ENCODE measurements at regions not wholly inside any gene's neighbourhood (a gene's known extent, or its start where the extent isn't known, plus 50 kb on each side); places are given as distances from the start of the nearest gene placed in this dataset.
"Not testable (repeated sequence)": the region's sequence is repeated elsewhere in the genome, so short reads cannot be mapped to it uniquely, and the experiment has no call there.

- no peak for DNase-seq
Observed at GRCh38 chr15:39415634-39416033, 165.2 kb upstream of the THBS1 start.

- no peak for DNase-seq
Observed at GRCh38 chr15:39416258-39416657, 164.6 kb upstream of the THBS1 start.

GRCh38 chr15:39417366-39418134, 163.3 kb upstream of the THBS1 start:
- DNase-seq = no peak

GRCh38 chr15:39419651-39420050, 161.2 kb upstream of the THBS1 start:
- no peak for DNase-seq

- peak; percentile 51 for DNase-seq
Observed at GRCh38 chr15:39420123-39420852, 160.6 kb upstream of the THBS1 start.

- not testable (repeated sequence) for DNase-seq
Observed at GRCh38 chr15:39420853-39421192, 160.1 kb upstream of the THBS1 start.

GRCh38 chr15:39426552-39427532, 154.0 kb upstream of the THBS1 start:
- DNase-seq = peak; percentile 80

GRCh38 chr15:39427705-39428104, 153.2 kb upstream of the THBS1 start:
- no peak for DNase-seq

GRCh38 chr15:39429898-39430357, 151.0 kb upstream of the THBS1 start:
- peak; percentile 59 for DNase-seq

- peak; percentile 90 for DNase-seq
Observed at GRCh38 chr15:39430389-39430788, 150.5 kb upstream of the THBS1 start.

- no peak for DNase-seq
Observed at GRCh38 chr15:39431376-39431775, 149.5 kb upstream of the THBS1 start.

GRCh38 chr15:39432026-39432425, 148.9 kb upstream of the THBS1 start:
- DNase-seq = no peak

- no peak for DNase-seq
Observed at GRCh38 chr15:39432912-39433348, 147.9 kb upstream of the THBS1 start.

- no peak for DNase-seq
Observed at GRCh38 chr15:39433376-39433775, 147.5 kb upstream of the THBS1 start.

GRCh38 chr15:39434163-39434562, 146.7 kb upstream of the THBS1 start:
- no peak for DNase-seq

GRCh38 chr15:39434751-39435238, 146.1 kb upstream of the THBS1 start:
- DNase-seq = no peak

GRCh38 chr15:39435244-39435643, 145.6 kb upstream of the THBS1 start:
- no peak for DNase-seq

GRCh38 chr15:39438260-39438659, 142.6 kb upstream of the THBS1 start:
- DNase-seq = no peak

GRCh38 chr15:39438799-39439592, 141.9 kb upstream of the THBS1 start:
- peak; percentile 72 for DNase-seq

- no peak for DNase-seq
Observed at GRCh38 chr15:39442898-39443297, 138.0 kb upstream of the THBS1 start.

GRCh38 chr15:39443659-39444219, 137.1 kb upstream of the THBS1 start:
- DNase-seq = no peak
